H1 (cell line): ENCODE measurements at regions not wholly inside any gene's neighbourhood (a gene's known extent, or its start where the extent isn't known, plus 50 kb on each side); places are given as distances from the start of the nearest gene placed in this dataset.

Experiments used
- CTCF ChIA-PET: fragments of 300-600 bp; sonication (Branson Sonifier 250); formaldehyde crosslinking; loops from one replicate; lab custom pipeline; 2021; ENCODE audit not compliant: partially characterized antibody; lab: Charles Lee
- POLR2A ChIA-PET: fragments of 300-600 bp; sonication (Branson Sonifier 250); formaldehyde crosslinking; loops from one replicate; lab custom pipeline; 2021; ENCODE audit warnings: inconsistent platforms; ENCODE audit not compliant: partially characterized antibody; lab: Charles Lee
- DNase-seq, 2 experiments: peaks; one replicate each; pipeline versions ENCODE4 v3.0.0 to v3.0.0-alpha.2; 2010 to 2022; ENCODE audit warnings: low spot score in 2 of 2, low read depth in 1 of 2, mixed read lengths in 1 of 2
- FAIRE-seq: peaks from 2 replicates; lab custom pipeline; 2011; peaks lifted over from hg19 to GRCh38; lab: Jason Lieb, UNC
- H2AFZ ChIP-seq: 2 replicates; pipeline ENCODE4 v1.8.1; 2012; ENCODE audit warnings: low read length, inconsistent platforms
- H2AK5ac ChIP-seq: 2 replicates; pipeline ENCODE4 v1.6.1; 2013; ENCODE audit warnings: low read depth, low read length
- H2BK120ac ChIP-seq: replicated peaks from 2 replicates; pipeline ENCODE3; 2013; ENCODE audit warnings: low read depth, low read length, inconsistent platforms
- H2BK12ac ChIP-seq: 2 replicates; pipeline ENCODE4 v1.6.1; 2013; ENCODE audit warnings: low read depth, low read length
- H2BK15ac ChIP-seq: 2 replicates; pipeline ENCODE4 v1.6.1; 2013; ENCODE audit warnings: low read length
- H2BK20ac ChIP-seq: 2 replicates; pipeline ENCODE4 v1.6.1; 2013; ENCODE audit warnings: low read length
- H2BK5ac ChIP-seq: 2 replicates; pipeline ENCODE4 v1.6.1; 2013; ENCODE audit warnings: low read depth, low read length
- H3K14ac ChIP-seq: 2 replicates; pipeline ENCODE4 v1.6.1; 2013; ENCODE audit warnings: inconsistent platforms; ENCODE audit not compliant: insufficient read length
- H3K18ac ChIP-seq: 2 replicates; pipeline ENCODE4 v1.6.1; 2013; ENCODE audit warnings: low read length; ENCODE audit errors: extremely low read depth
- H3K23ac ChIP-seq: 2 replicates; pipeline ENCODE4 v1.6.1; 2013; ENCODE audit warnings: inconsistent platforms; ENCODE audit not compliant: insufficient read length
- H3K23me2 ChIP-seq: 2 replicates; pipeline ENCODE4 v1.6.1; 2013; ENCODE audit warnings: low read depth, low read length
- H3K27ac ChIP-seq: 2 replicates; pipeline ENCODE4 v1.6.1; 2011; ENCODE audit warnings: low read depth, low read length, inconsistent platforms
- H3K27me3 ChIP-seq, 4 experiments: replicated peaks in 1 of 4; 1 replicate in 1 of 4; 2 replicates in 3 of 4; pipeline versions ENCODE4 v1.6.1 to v1.8.1; 2011 to 2013; ENCODE audit warnings: low read length in 3 of 4, mild to moderate bottlenecking in 3 of 4, inconsistent platforms in 2 of 4, mixed read lengths in 2 of 4, moderate library complexity in 1 of 4; ENCODE audit not compliant: control insufficient read depth in 3 of 4, insufficient read depth in 3 of 4; ENCODE audit errors: extremely low read depth in 1 of 4
- H3K36me3 ChIP-seq, 4 experiments: 2 replicates each; pipeline versions ENCODE4 v1.6.1 to v1.8.1; 2011 to 2013; ENCODE audit warnings: mild to moderate bottlenecking in 4 of 4, low read length in 3 of 4, moderate library complexity in 2 of 4, control low read depth in 1 of 4, inconsistent platforms in 1 of 4; ENCODE audit not compliant: insufficient read depth in 4 of 4, control insufficient read depth in 2 of 4
- H3K4ac ChIP-seq: replicated peaks from 2 replicates; pipeline ENCODE3; 2013; ENCODE audit warnings: low read length, low read depth, mixed read lengths, inconsistent platforms; ENCODE audit not compliant: insufficient read length
- H3K4me1 ChIP-seq, 4 experiments: replicated peaks in 1 of 4; 1 replicate in 1 of 4; 2 replicates in 3 of 4; pipeline versions ENCODE4 v1.6.1 to v1.8.1; 2011 to 2013; ENCODE audit warnings: low read length in 3 of 4, inconsistent platforms in 2 of 4, mixed read lengths in 1 of 4; ENCODE audit not compliant: insufficient read depth in 4 of 4, control insufficient read depth in 3 of 4
- H3K4me2 ChIP-seq, 2 experiments: 2 replicates each; pipeline versions ENCODE4 v1.6.1 to v1.8.1; 2011 to 2013; ENCODE audit warnings: low read depth in 2 of 2, low read length in 2 of 2, control low read depth in 1 of 2, inconsistent platforms in 1 of 2, mild to moderate bottlenecking in 1 of 2; ENCODE audit not compliant: insufficient read depth in 1 of 2
- H3K4me3 ChIP-seq, 4 experiments: fragments of 200-600, 300-600 bp in 1 of 4; sonication (generic), shearing (Covaris generic), sonication (Bioruptor Twin) in 1 of 4; 2 replicates each; pipeline versions ENCODE4 v1.5.1 to v1.8.1; 2011 to 2016; ENCODE audit warnings: low read length in 4 of 4, low read depth in 3 of 4, control low read depth in 2 of 4, inconsistent platforms in 2 of 4, mild to moderate bottlenecking in 2 of 4, mixed read lengths in 1 of 4, moderate library complexity in 1 of 4; ENCODE audit not compliant: insufficient read depth in 2 of 4; ENCODE audit errors: extremely low read depth in 1 of 4
- H3K56ac ChIP-seq: replicated peaks from 2 replicates; pipeline ENCODE3; 2013; ENCODE audit warnings: low read depth, mild to moderate bottlenecking, mixed read lengths, low read length, inconsistent platforms; ENCODE audit not compliant: insufficient read length
- H3K79me1 ChIP-seq: 2 replicates; pipeline ENCODE4 v1.6.1; 2013; ENCODE audit warnings: low read depth, low read length, control low read depth
- H3K79me2 ChIP-seq, 2 experiments: 2 replicates each; pipeline versions ENCODE4 v1.6.1 to v1.8.1; 2012 to 2013; ENCODE audit warnings: low read length in 2 of 2, mild to moderate bottlenecking in 2 of 2, inconsistent platforms in 1 of 2; ENCODE audit not compliant: insufficient read depth in 2 of 2, control insufficient read depth in 1 of 2
- H3K9ac ChIP-seq, 4 experiments: replicated peaks in 1 of 4; 1 replicate in 1 of 4; 2 replicates in 3 of 4; pipeline versions ENCODE4 v1.6.1 to v1.8.1; 2011 to 2013; ENCODE audit warnings: low read depth in 3 of 4, low read length in 3 of 4, control low read depth in 2 of 4, mild to moderate bottlenecking in 2 of 4, moderate library complexity in 2 of 4, inconsistent platforms in 1 of 4; ENCODE audit errors: extremely low read depth in 1 of 4
- H3K9me3 ChIP-seq, 2 experiments: 2 replicates each; pipeline versions ENCODE4 v1.6.1 to v1.8.1; 2012 to 2013; ENCODE audit warnings: mild to moderate bottlenecking in 2 of 2, moderate library complexity in 2 of 2, control low read depth in 1 of 2, inconsistent platforms in 1 of 2, low read depth in 1 of 2, low read length in 1 of 2, mixed read lengths in 1 of 2; ENCODE audit not compliant: insufficient read depth in 2 of 2
- H4K20me1 ChIP-seq, 2 experiments: replicated peaks in 1 of 2; 2 replicates each; pipeline versions ENCODE3 to v1.8.1; 2011 to 2013; ENCODE audit warnings: inconsistent platforms in 2 of 2, low read length in 2 of 2, mild to moderate bottlenecking in 1 of 2; ENCODE audit not compliant: insufficient read depth in 2 of 2, control insufficient read depth in 1 of 2
- H4K5ac ChIP-seq: 2 replicates; pipeline ENCODE4 v1.6.1; 2013; ENCODE audit warnings: low read length, low read depth, mixed read lengths, inconsistent platforms; ENCODE audit not compliant: insufficient read length
- H4K8ac ChIP-seq: 2 replicates; pipeline ENCODE4 v1.8.0; 2013; ENCODE audit warnings: mild to moderate bottlenecking, moderate library complexity, low read length, inconsistent platforms; ENCODE audit not compliant: insufficient read depth; ENCODE audit errors: extremely low read depth
- H4K91ac ChIP-seq: replicated peaks from 2 replicates; pipeline ENCODE3; 2013; ENCODE audit warnings: low read length, mixed read lengths, inconsistent platforms; ENCODE audit not compliant: insufficient read length
- WGBS, 2 experiments: shearing (Covaris generic) in 1 of 2; methylation state at CpG; one replicate each; pipeline versions ENCODE4 v1.1.6 to v1.1.7; 2013 to 2015; ENCODE audit warnings: low lambda C conversion rate in 2 of 2, mixed read lengths in 2 of 2, inconsistent platforms in 1 of 2, low coverage in 1 of 2, missing lambda C conversion rate in 1 of 2; ENCODE audit not compliant: insufficient replicate concordance in 2 of 2, insufficient coverage in 1 of 2, insufficient read length in 1 of 2; ENCODE audit errors: extremely low coverage in 1 of 2, missing lambda C conversion rate in 1 of 2; 5-methylcytosine and 5-hydroxymethylcytosine counted together

DNA sequence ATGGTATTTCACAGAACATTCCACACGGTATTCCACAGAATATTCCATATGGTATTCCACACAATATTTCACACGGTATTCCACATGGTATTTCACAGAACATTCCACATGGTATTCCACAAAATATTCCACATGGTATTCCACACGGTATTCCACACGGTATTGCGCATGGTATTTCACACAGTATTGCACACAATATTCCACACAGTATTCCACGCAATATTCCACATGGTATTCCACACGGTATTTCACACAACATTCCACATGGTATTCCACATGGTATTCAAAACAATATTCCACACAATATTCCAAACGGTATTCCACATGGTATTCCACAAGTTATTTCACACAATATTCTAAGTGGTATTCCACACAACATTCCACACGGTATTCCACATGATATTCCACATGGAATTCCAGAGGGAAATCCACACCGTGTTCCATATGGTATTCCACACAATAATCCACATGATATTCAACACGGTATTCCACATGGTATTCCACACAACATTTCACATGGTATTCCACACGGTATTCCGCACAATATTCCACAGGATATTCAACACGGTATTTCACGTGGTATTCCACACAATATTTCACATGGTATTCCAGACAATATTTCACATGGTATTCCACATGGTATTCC, 136.7 kb upstream of the CHST15 start:
- no peak overlapping the region for H2BK120ac ChIP-seq
- no peaks in the 10 kb centered on the region for H3K79me1 ChIP-seq
- H2AFZ ChIP-seq, result no peak overlapping the region
- no peak overlapping the region for H2BK20ac ChIP-seq
- CTCF ChIA-PET, result no interaction called here
- H4K8ac ChIP-seq, result no peak overlapping the region
- H3K23me2 ChIP-seq, result no peaks in the 10 kb centered on the region
- no peak overlapping the region for H2BK5ac ChIP-seq
- FAIRE-seq, result no peak
- no peaks in the 10 kb centered on the region; a peak in 1 of 7 replicates for H3K4me1 ChIP-seq
- H3K4me3 ChIP-seq, result no peak overlapping the region
- no peaks in the 10 kb centered on the region; a peak in 1 of 8 replicates for H3K36me3 ChIP-seq
- no peaks in the 10 kb centered on the region for H3K79me2 ChIP-seq
- no peak overlapping the region for H3K23ac ChIP-seq
- no peak overlapping the region for H3K27ac ChIP-seq
- no peak overlapping the region for H3K9ac ChIP-seq
- no peak overlapping the region for H3K4me2 ChIP-seq
- POLR2A ChIA-PET, result no interaction called here
- WGBS, 2 experiments, result 94% methylated on average over 15 of the region's 15 CpGs; no CpG with 5 or more reads in 1 of the 2 experiments
- H2BK12ac ChIP-seq, result no peak overlapping the region
- H4K91ac ChIP-seq, result no peak overlapping the region
- H3K14ac ChIP-seq, result no peak overlapping the region
- H4K20me1 ChIP-seq, result no peaks in the 10 kb centered on the region
- no peak overlapping the region for H2BK15ac ChIP-seq
- peaks cover 0 to 32% of the 10 kb centered on the region in 2 experiments; a peak in 3 of 4 replicates for H3K9me3 ChIP-seq
- DNase-seq, result no peak
- H3K27me3 ChIP-seq, result no peaks in the 10 kb centered on the region
- H4K5ac ChIP-seq, result no peak overlapping the region
- no peak overlapping the region for H2AK5ac ChIP-seq
- H3K4ac ChIP-seq, result no peak overlapping the region
- H3K18ac ChIP-seq, result no peak overlapping the region
- no peak overlapping the region for H3K56ac ChIP-seq
